Upper lobe of right lung (tissue), 1 donor: ENCODE measurements at regions not wholly inside any gene's neighbourhood (a gene's known extent, or its start where the extent isn't known, plus 50 kb on each side); places are given as distances from the start of the nearest gene placed in this dataset.

Source experiments
- ATAC-seq: fragments of 200-7000 bp; cut with Tn5 transposase; one replicate; pipeline ENCODE4 v1.9.1; 2020; ENCODE audit warnings: mild to moderate bottlenecking, moderate library complexity
- DNase-seq: peaks from one replicate; pipeline ENCODE4 v3.0.0-alpha.2; 2020
- H3K27ac ChIP-seq: fragments of 200-600 bp; one replicate; pipeline ENCODE4 v1.8.0; 2022
- H3K27me3 ChIP-seq: fragments of 200-600 bp; one replicate; pipeline ENCODE4 v1.8.0; 2022; ENCODE audit warnings: mild to moderate bottlenecking
- H3K36me3 ChIP-seq: fragments of 200-600 bp; one replicate; pipeline ENCODE4 v1.8.0; 2022
- H3K4me1 ChIP-seq: fragments of 200-600 bp; one replicate; pipeline ENCODE4 v1.8.0; 2022
- H3K4me3 ChIP-seq: fragments of 200-600 bp; one replicate; pipeline ENCODE4 v1.8.0; 2022; ENCODE audit warnings: mild to moderate bottlenecking
- H3K9me3 ChIP-seq: fragments of 200-600 bp; one replicate; pipeline ENCODE4 v1.8.0; 2022
- CTCF ChIP-seq: fragments of 200-600 bp; IDR thresholded peaks from one replicate; pipeline ENCODE4 v1.8.0; 2022; ENCODE audit warnings: antibody characterized with exemption
- intact Hi-C: fragments of 100-400 bp; cut with DNase I; formaldehyde crosslinking; loops from one replicate; pipeline ENCODE4 v1.11.0; 2022
- donor health status: DM: no; HTN: yes; CAD: no; lungs with severe emphysema.

- intact Hi-C loops, result no loop called here
- H3K4me1 ChIP-seq, result no peaks in the 10 kb centered on the region
- TF ChIP-seq CTCF, result no peak
- no peaks in the 10 kb centered on the region for H3K9me3 ChIP-seq
- no peak overlapping the region for H3K27ac ChIP-seq
- H3K27me3 ChIP-seq, result no peaks in the 10 kb centered on the region
- no peak for DNase-seq
- H3K36me3 ChIP-seq, result no peaks in the 10 kb centered on the region
- H3K4me3 ChIP-seq, result no peak overlapping the region
- no peak for ATAC-seq
These were observed 309.7 kb upstream of the ST6GAL2 start for GRCh38 chr2:107195631-107196030.

- intact Hi-C loops, result no loop called here
- TF ChIP-seq CTCF, result no peak
- Histone ChIP-seq H3K36me3 (no peaks in the 10 kb centered on the region), H3K9me3 (no peaks in the 10 kb centered on the region), H3K4me3 (no peak overlapping the region), H3K4me1 (no peaks in the 10 kb centered on the region), H3K27me3 (no peaks in the 10 kb centered on the region), H3K27ac (no peak overlapping the region)
- DNase-seq (no peak), ATAC-seq (no peak)
These were observed 311.8 kb upstream of the ST6GAL2 start for GRCh38 chr2:107197594-107198294.

- TF ChIP-seq CTCF, result no peak
- Histone ChIP-seq H3K36me3 (no peaks in the 10 kb centered on the region), H3K9me3 (no peaks in the 10 kb centered on the region), H3K27me3 (no peaks in the 10 kb centered on the region), H3K4me1 (no peaks in the 10 kb centered on the region), H3K27ac (no peak overlapping the region), H3K4me3 (no peak overlapping the region)
- DNase-seq (no peak), ATAC-seq (no peak)
- intact Hi-C loops, result no loop called here
These were observed 317.1 kb upstream of the ST6GAL2 start for GRCh38 chr2:107202962-107203591.

GRCh38 chr2:107215401-107216350 lies 329.7 kb upstream of the ST6GAL2 start:
- no peaks in the 10 kb centered on the region for H3K4me1 ChIP-seq
- no peak for ATAC-seq
- intact Hi-C loops, result no loop called here

GRCh38 chr2:107218208-107218607 lies 332.2 kb upstream of the ST6GAL2 start:
- no peak for TF ChIP-seq CTCF
- ATAC-seq, result no peak
- intact Hi-C loops, result no loop called here

More at GRCh38 chr2:107215401-107216350, 329.7 kb upstream of the ST6GAL2 start:
- Histone ChIP-seq H3K27me3 (no peaks in the 10 kb centered on the region), H3K4me3 (no peak overlapping the region), H3K9me3 (no peaks in the 10 kb centered on the region), H3K27ac (no peak overlapping the region), H3K36me3 (no peaks in the 10 kb centered on the region)
- TF ChIP-seq CTCF, result no peak
- DNase-seq, result no peak

More at GRCh38 chr2:107218208-107218607, 332.2 kb upstream of the ST6GAL2 start:
- H3K27me3 ChIP-seq, result no peaks in the 10 kb centered on the region
- no peak overlapping the region for H3K4me3 ChIP-seq
- H3K4me1 ChIP-seq, result no peaks in the 10 kb centered on the region
- no peaks in the 10 kb centered on the region for H3K9me3 ChIP-seq
- H3K36me3 ChIP-seq, result no peaks in the 10 kb centered on the region
- no peak for DNase-seq
- H3K27ac ChIP-seq, result no peak overlapping the region
